22Rv1 (cell line): ENCODE measurements at regions not wholly inside any gene's neighbourhood (a gene's known extent, or its start where the extent isn't known, plus 50 kb on each side); places are given as distances from the start of the nearest gene placed in this dataset.

ENCODE experiments used
- H3K27ac ChIP-seq: fragments of 450-650 bp; 2 replicates; pipeline ENCODE4 v1.5.1; 2017
- ZFX ChIP-seq: fragments of 450-650 bp; IDR thresholded peaks from 2 replicates; pipeline ENCODE4 v1.6.1; 2017; ENCODE audit warnings: antibody characterized with exemption, borderline replicate concordance
- TF ChIP-seq, protein P1 (sequence below): fragments of 450-650 bp; IDR thresholded peaks from 2 replicates; pipeline ENCODE4 v1.5.1; 2017; ENCODE audit warnings: mild to moderate bottlenecking

DNA sequence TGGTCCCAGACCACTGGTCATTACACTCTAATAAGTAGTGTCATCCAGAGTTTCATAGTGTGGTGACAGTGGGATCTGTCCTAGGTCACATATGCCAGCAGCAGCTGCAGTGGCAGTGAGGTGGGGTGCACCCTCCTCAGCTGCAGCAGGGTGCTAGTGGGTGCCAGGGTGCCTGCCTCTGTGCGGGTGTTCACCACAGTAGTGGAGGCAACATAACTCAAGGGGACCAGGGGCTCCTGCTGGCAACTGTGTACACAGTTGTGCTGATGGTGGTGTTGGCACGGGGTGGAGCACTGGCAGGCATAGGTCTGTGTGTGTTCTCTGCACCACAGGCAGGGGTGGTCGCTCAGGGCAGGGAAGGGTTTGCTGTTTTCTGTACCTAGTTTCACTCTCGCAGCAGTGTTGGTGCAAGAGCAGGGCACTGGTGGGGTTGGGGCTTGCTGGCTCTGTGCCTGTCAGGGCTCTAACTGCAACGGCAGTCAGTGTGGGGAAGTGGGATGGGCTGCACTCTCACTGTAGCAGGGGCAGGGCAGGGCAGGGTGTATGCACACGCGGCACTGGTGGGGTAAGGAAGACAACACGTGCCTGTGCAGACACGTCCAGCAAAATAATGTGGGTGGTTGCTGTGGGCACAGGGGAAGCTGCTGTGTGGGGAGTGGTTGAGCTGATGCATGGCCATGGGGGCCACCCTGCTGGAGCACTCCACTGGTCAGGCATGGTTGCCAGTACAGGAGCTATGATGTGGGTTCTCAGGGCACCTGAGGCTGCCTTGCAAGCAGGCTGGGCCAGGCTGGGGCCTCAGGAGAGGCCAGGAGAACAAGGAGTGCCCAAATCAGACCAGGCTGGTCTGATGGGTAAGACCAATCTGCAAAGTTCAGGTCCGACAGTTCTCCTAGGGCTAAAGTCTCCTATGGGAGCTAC, 226.6 kb downstream of the MEIS1 start:
- H3K27ac ChIP-seq: no peak overlapping the region
- TF ChIP-seq ZFX: no peak
- TF ChIP-seq, protein P1, sequence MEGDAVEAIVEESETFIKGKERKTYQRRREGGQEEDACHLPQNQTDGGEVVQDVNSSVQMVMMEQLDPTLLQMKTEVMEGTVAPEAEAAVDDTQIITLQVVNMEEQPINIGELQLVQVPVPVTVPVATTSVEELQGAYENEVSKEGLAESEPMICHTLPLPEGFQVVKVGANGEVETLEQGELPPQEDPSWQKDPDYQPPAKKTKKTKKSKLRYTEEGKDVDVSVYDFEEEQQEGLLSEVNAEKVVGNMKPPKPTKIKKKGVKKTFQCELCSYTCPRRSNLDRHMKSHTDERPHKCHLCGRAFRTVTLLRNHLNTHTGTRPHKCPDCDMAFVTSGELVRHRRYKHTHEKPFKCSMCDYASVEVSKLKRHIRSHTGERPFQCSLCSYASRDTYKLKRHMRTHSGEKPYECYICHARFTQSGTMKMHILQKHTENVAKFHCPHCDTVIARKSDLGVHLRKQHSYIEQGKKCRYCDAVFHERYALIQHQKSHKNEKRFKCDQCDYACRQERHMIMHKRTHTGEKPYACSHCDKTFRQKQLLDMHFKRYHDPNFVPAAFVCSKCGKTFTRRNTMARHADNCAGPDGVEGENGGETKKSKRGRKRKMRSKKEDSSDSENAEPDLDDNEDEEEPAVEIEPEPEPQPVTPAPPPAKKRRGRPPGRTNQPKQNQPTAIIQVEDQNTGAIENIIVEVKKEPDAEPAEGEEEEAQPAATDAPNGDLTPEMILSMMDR: no peak

DNA sequence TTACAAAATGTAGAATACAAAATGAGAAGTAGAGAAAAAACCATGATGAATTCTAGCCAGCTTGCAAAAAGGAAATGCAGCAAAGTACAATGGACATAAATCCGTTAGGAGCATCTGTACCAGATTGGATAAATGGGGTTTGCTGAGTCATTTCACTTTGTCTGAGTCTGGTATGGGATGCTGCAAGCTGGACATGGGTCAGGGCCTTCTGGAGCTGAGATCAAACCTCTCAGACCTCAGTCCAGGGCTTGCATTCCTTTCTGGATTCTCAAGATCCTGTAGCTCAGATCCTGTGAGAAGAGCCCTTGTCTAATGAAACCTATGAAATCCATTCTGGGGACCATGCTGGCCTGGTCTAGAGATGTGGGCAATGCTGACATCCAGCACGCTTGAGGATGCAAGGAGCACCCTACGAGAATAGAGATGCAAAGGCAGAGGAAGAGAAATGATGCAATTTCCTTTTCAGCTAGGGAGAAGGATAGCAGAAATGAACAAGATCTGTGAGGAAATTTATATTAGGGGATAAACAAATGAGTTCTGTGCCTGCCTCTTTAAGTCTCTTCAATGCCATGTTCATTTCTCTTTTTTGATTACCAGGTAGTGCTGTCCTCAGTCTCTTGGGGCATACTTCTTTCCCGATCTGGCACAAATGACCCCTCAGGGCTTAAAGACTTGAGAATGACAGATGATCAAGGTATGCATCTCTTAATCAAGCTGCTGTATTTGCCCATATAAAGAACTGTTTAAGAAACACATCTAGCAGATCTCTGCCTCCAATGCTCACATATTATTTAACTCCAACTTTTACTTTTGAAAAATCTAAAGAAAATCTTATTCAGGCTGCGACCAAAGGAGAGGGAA, 230.4 kb downstream of the MEIS1 start:
- TF ChIP-seq ZFX: no peak
- TF ChIP-seq, protein P1: no peak
- H3K27ac ChIP-seq: no peak overlapping the region

DNA sequence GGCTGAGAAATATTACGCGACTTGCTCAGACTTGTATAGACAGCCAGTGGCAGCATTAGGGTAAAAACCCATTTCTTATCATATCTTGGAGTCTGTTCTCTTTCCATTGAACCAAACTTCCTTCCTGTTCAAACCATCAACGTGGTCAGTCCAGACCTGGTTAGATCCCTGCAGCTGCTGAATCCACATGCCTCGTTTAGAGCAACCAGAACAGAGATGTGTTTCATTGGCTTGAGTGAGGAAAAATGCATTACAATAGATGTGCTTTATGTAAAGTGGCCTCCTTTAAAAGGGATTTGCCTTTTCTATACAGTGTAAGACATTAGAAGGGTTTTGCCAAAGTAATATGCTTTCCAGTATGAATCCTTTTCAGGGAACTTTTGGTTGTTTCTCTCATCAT, 232.4 kb downstream of the MEIS1 start:
- no peak for TF ChIP-seq ZFX
- TF ChIP-seq, protein P1: no peak
- H3K27ac ChIP-seq: no peak overlapping the region

DNA sequence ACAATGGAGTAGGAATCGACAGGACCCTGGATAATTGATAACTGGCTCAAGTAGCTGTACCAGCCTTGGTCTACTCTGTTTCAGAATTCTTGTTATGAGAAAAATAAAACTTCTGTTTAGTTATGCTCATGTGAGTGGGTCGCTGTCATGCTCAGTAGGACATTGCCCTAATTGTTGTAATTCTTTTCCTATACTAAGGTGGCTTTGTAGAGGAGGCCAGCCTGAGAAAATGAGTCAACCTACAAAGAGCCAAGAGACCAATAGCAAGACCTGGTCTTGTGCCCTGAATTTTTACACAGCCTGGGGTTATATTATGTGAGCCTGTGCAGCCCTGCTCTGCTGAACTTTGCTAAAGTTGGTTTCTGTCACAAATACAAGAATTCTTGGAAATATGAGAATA, 238.4 kb downstream of the MEIS1 start:
- TF ChIP-seq, protein P1: no peak
- no peak for TF ChIP-seq ZFX
- no peak overlapping the region for H3K27ac ChIP-seq

DNA sequence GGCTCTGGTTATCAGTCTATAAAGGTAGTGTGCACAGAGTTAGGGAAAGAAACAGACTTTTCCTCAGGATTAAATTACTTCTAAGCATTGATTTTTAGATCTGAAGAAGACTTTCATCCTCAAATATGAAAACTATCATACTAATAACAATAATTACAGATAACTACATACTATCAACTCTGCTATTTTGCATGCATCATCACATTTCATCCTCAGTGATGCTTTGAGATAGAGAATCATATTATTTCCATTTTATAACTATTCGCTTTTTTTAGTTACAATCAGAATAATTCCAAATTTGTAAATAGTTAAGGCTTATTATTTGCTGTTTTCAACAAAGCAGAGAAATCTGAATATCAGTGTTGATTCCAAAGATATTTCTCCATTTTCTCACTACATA, 239.2 kb downstream of the MEIS1 start:
- TF ChIP-seq, protein P1: no peak
- no peak for TF ChIP-seq ZFX
- H3K27ac ChIP-seq: no peak overlapping the region

DNA sequence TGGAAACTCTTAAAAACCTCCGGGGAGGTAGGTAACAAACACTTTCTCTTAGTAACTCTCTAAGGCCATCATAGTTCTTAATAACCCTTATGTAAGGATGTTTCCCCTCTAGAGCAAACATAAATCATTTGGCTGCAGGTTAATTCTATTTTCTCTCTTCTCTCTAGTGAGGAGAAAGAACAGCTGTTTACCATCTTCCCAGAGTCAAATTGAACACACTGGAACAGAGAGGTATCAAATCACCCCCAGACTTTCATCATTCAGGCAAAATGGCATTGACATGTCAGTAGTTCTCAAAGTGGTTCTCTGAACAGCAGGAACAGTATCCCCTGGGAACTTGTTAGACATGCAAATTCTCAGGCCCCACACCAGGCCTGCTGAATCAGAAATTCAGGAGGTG, 240.7 kb downstream of the MEIS1 start:
- TF ChIP-seq ZFX: no peak
- TF ChIP-seq, protein P1: no peak
- no peak overlapping the region for H3K27ac ChIP-seq

DNA sequence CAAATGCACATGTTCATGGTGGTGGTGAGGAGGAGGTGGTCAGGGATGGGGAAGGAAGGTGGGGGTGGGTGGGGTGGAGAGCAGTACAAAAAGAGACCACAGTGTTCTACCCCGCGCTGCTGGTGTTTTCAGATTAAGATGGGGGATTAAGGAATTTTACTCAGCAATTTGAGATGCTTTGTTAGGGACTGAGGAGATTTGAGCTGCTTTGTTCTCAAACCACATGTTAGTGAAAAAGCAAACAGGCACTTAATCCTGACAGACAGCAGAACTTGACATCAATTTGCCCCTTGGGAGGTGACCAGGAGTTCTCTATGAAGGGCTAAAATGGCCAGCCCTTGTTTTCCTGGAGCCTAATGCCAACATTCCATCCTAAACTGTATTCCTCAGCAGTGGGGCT, 244.5 kb downstream of the MEIS1 start:
- TF ChIP-seq, protein P1: no peak
- TF ChIP-seq ZFX: no peak

More for the DNA sequence above, 244.5 kb downstream of the MEIS1 start:
- no peak overlapping the region for H3K27ac ChIP-seq
